ENCODE measurements at regions not wholly inside any gene's neighbourhood (a gene's known extent, or its start where the extent isn't known, plus 50 kb on each side); places are given as distances from the start of the nearest gene placed in this dataset.

- DNase-seq (ENCODE audit: low read depth, low spot score), result no peak
These were observed 467.3 kb downstream of the TSHZ3 start for GRCh38 chr19:30881930-30882329.

GRCh38 chr19:30881281-30881680 is 468.0 kb downstream of the TSHZ3 start:
- no peak for DNase-seq (ENCODE audit: low read depth, low spot score)
- H3K27ac ChIP-seq, result no peak overlapping the region

More at GRCh38 chr19:30881930-30882329, 467.3 kb downstream of the TSHZ3 start:
- H3K27ac ChIP-seq, result no peak overlapping the region

- H3K27ac ChIP-seq, result no peak overlapping the region
- no peak for DNase-seq (ENCODE audit: low read depth, low spot score)
These were observed 468.7 kb downstream of the TSHZ3 start for GRCh38 chr19:30880551-30880950.

GRCh38 chr19:30880151-30880550 is 469.1 kb downstream of the TSHZ3 start:
- H3K27ac ChIP-seq, result no peak overlapping the region
- no peak for DNase-seq (ENCODE audit: low read depth, low spot score)

GRCh38 chr19:30879736-30880135 is 469.5 kb downstream of the TSHZ3 start:
- no peak for DNase-seq (ENCODE audit: low read depth, low spot score)
- no peak overlapping the region for H3K27ac ChIP-seq

GRCh38 chr19:30879225-30879624 is 470.0 kb downstream of the TSHZ3 start:
- H3K27ac ChIP-seq, result no peak overlapping the region
- no peak for DNase-seq (ENCODE audit: low read depth, low spot score)

GRCh38 chr19:30878495-30878894 is 470.7 kb downstream of the TSHZ3 start:
- no peak for DNase-seq (ENCODE audit: low read depth, low spot score)
- no peak overlapping the region for H3K27ac ChIP-seq

- H3K27ac ChIP-seq, result no peak overlapping the region
- DNase-seq (ENCODE audit: low read depth, low spot score), result no peak
These were observed 471.5 kb downstream of the TSHZ3 start for GRCh38 chr19:30877661-30878113.

GRCh38 chr19:30873691-30874090 is 475.5 kb downstream of the TSHZ3 start:
- H3K27ac ChIP-seq, result no peak overlapping the region
- DNase-seq (ENCODE audit: low read depth, low spot score), result no peak

- no peak for DNase-seq (ENCODE audit: low read depth, low spot score)
- no peak overlapping the region for H3K27ac ChIP-seq
These were observed 476.2 kb downstream of the TSHZ3 start for GRCh38 chr19:30873003-30873402.

- no peak for DNase-seq (ENCODE audit: low read depth, low spot score)
- no peak overlapping the region for H3K27ac ChIP-seq
These were observed 477.3 kb downstream of the TSHZ3 start for GRCh38 chr19:30871979-30872378.

- no peak for DNase-seq (ENCODE audit: low read depth, low spot score)
- H3K27ac ChIP-seq, result no peak overlapping the region
These were observed 478.4 kb downstream of the TSHZ3 start for GRCh38 chr19:30870876-30871275.

- no peak for DNase-seq (ENCODE audit: low read depth, low spot score)
- H3K27ac ChIP-seq, result no peak overlapping the region
These were observed 483.7 kb downstream of the TSHZ3 start for GRCh38 chr19:30865511-30865910.

GRCh38 chr19:30864391-30865215 is 484.6 kb downstream of the TSHZ3 start:
- no peak for DNase-seq (ENCODE audit: low read depth, low spot score)
- no peak overlapping the region for H3K27ac ChIP-seq

GRCh38 chr19:30862876-30863275 is 486.4 kb downstream of the TSHZ3 start:
- no peak for DNase-seq (ENCODE audit: low read depth, low spot score)

GRCh38 chr19:30861919-30862318 is 487.3 kb downstream of the TSHZ3 start:
- no peak overlapping the region for H3K27ac ChIP-seq
- no peak for DNase-seq (ENCODE audit: low read depth, low spot score)

More at GRCh38 chr19:30862876-30863275, 486.4 kb downstream of the TSHZ3 start:
- no peak overlapping the region for H3K27ac ChIP-seq

GRCh38 chr19:30857966-30858490 is 485.8 kb downstream of the ZNF536 start:
- H3K27ac ChIP-seq, result no peak overlapping the region
- DNase-seq (ENCODE audit: low read depth, low spot score), result no peak

- no peak for DNase-seq (ENCODE audit: low read depth, low spot score)
- no peak overlapping the region for H3K27ac ChIP-seq
These were observed 485.2 kb downstream of the ZNF536 start for GRCh38 chr19:30857388-30857787.

- DNase-seq (ENCODE audit: low read depth, low spot score), result no peak
These were observed 484.6 kb downstream of the ZNF536 start for GRCh38 chr19:30856786-30857185.

GRCh38 chr19:30856376-30856775 is 484.2 kb downstream of the ZNF536 start:
- no peak overlapping the region for H3K27ac ChIP-seq
- DNase-seq (ENCODE audit: low read depth, low spot score), result no peak

More at GRCh38 chr19:30856786-30857185, 484.6 kb downstream of the ZNF536 start:
- no peak overlapping the region for H3K27ac ChIP-seq

GRCh38 chr19:30855442-30855841 is 483.3 kb downstream of the ZNF536 start:
- H3K27ac ChIP-seq, result no peak overlapping the region
- DNase-seq (ENCODE audit: low read depth, low spot score), result no peak

GRCh38 chr19:30854661-30855060 is 482.5 kb downstream of the ZNF536 start:
- no peak for DNase-seq (ENCODE audit: low read depth, low spot score)
- no peak overlapping the region for H3K27ac ChIP-seq

All from epithelial cell of prostate (primary cell).